A549 (cell line): ENCODE measurements at regions not wholly inside any gene's neighbourhood (a gene's known extent, or its start where the extent isn't known, plus 50 kb on each side); places are given as distances from the start of the nearest gene placed in this dataset.

ENCODE experiments used
- BHLHE40 ChIP-seq: IDR thresholded peaks from 2 replicates; pipeline ENCODE4 v1.6.1; 2012; ENCODE audit warnings: low read depth, low read length, inconsistent platforms
- CBX8 ChIP-seq: fragments of 200-600 bp; sonication (generic); IDR thresholded peaks from 2 replicates; pipeline ENCODE4 v1.6.1; 2016
- CTCF ChIP-seq: fragments of >200 bp; sonication (Bioruptor Twin); formaldehyde crosslinking; IDR thresholded peaks from 3 replicates; pipeline ENCODE4 v1.5.1; 2016
- EHMT2 ChIP-seq: fragments of 200-600 bp; sonication (generic); IDR thresholded peaks from 2 replicates; pipeline ENCODE4 v1.6.1; 2016; ENCODE audit warnings: antibody characterized with exemption, low read depth, mild to moderate bottlenecking, moderate library complexity
- ELK1 ChIP-seq: fragments of 150-350 bp; IDR thresholded peaks from 2 replicates; pipeline ENCODE4 v1.6.1; 2014; ENCODE audit warnings: low read depth, mild to moderate bottlenecking, low read length
- JUN ChIP-seq, 2 experiments: fragments of >200 bp; sonication (Bioruptor Twin); formaldehyde crosslinking; IDR thresholded peaks; 2 replicates in 1 of 2; 3 replicates in 1 of 2; pipeline ENCODE4 v1.6.1; 2016 to 2017
- KDM1A ChIP-seq: fragments of 200-600 bp; sonication (generic); IDR thresholded peaks from 2 replicates; pipeline ENCODE4 v1.6.1; 2016; ENCODE audit warnings: low read depth, mild to moderate bottlenecking
- PBX3 ChIP-seq: IDR thresholded peaks from 2 replicates; pipeline ENCODE4 v1.6.1; 2012
- POLR2A ChIP-seq: IDR thresholded peaks from 2 replicates; pipeline ENCODE4 v1.6.1; 2012; ENCODE audit warnings: mild to moderate bottlenecking, low read length
- TF ChIP-seq, protein P1 (sequence below): fragments of 200-600 bp; sonication (generic); IDR thresholded peaks from 2 replicates; pipeline ENCODE4 v1.6.1; 2016; ENCODE audit warnings: antibody characterized with exemption, mild to moderate bottlenecking, moderate library complexity
- TF ChIP-seq, protein P2 (sequence below): fragments of 250-450 bp; sonication (Bioruptor Pico); IDR thresholded peaks from 2 replicates; pipeline ENCODE4 v1.5.0; 2021; ENCODE audit warnings: mild to moderate bottlenecking, moderate library complexity, borderline replicate concordance

- no peak for TF ChIP-seq POLR2A
- TF ChIP-seq CTCF: no peak
- TF ChIP-seq, protein P1, sequence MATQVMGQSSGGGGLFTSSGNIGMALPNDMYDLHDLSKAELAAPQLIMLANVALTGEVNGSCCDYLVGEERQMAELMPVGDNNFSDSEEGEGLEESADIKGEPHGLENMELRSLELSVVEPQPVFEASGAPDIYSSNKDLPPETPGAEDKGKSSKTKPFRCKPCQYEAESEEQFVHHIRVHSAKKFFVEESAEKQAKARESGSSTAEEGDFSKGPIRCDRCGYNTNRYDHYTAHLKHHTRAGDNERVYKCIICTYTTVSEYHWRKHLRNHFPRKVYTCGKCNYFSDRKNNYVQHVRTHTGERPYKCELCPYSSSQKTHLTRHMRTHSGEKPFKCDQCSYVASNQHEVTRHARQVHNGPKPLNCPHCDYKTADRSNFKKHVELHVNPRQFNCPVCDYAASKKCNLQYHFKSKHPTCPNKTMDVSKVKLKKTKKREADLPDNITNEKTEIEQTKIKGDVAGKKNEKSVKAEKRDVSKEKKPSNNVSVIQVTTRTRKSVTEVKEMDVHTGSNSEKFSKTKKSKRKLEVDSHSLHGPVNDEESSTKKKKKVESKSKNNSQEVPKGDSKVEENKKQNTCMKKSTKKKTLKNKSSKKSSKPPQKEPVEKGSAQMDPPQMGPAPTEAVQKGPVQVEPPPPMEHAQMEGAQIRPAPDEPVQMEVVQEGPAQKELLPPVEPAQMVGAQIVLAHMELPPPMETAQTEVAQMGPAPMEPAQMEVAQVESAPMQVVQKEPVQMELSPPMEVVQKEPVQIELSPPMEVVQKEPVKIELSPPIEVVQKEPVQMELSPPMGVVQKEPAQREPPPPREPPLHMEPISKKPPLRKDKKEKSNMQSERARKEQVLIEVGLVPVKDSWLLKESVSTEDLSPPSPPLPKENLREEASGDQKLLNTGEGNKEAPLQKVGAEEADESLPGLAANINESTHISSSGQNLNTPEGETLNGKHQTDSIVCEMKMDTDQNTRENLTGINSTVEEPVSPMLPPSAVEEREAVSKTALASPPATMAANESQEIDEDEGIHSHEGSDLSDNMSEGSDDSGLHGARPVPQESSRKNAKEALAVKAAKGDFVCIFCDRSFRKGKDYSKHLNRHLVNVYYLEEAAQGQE: no peak
- no peak for TF ChIP-seq KDM1A
- no peak for TF ChIP-seq PBX3
- no peak for TF ChIP-seq BHLHE40
- TF ChIP-seq CBX8: no peak
- no peak for TF ChIP-seq ELK1
- no peak for TF ChIP-seq JUN (IDR thresholded peaks at IDR 0.05)
- TF ChIP-seq, protein P2, sequence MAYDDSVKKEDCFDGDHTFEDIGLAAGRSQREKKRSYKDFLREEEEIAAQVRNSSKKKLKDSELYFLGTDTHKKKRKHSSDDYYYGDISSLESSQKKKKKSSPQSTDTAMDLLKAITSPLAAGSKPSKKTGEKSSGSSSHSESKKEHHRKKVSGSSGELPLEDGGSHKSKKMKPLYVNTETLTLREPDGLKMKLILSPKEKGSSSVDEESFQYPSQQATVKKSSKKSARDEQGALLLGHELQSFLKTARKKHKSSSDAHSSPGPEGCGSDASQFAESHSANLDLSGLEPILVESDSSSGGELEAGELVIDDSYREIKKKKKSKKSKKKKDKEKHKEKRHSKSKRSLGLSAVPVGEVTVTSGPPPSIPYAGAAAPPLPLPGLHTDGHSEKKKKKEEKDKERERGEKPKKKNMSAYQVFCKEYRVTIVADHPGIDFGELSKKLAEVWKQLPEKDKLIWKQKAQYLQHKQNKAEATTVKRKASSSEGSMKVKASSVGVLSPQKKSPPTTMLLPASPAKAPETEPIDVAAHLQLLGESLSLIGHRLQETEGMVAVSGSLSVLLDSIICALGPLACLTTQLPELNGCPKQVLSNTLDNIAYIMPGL (CRISPR knock-in tag): no peak
- no peak for TF ChIP-seq EHMT2
Measured at GRCh38 chr5:57715296-57715695, 232.7 kb upstream of the ACTBL2 start.
